Natural killer cell (primary cell): ENCODE measurements at regions not wholly inside any gene's neighbourhood (a gene's known extent, or its start where the extent isn't known, plus 50 kb on each side); places are given as distances from the start of the nearest gene placed in this dataset.

Experiments
- ATAC-seq, 3 donors: fragments of 150-1000 bp in 2 of 3; fragments of 200-7000 bp in 1 of 3; cut with Tn5 transposase; 1 replicate in 1 of 3; 2 replicates in 2 of 3; pipeline ENCODE4 v1.10.0; 2021; ENCODE audit warnings: mild to moderate bottlenecking in 2 of 3, moderate library complexity in 2 of 3
- DNase-seq, 2 donors: peaks; one replicate each; pipeline versions ENCODE4 v3.0.0 to v3.0.0-alpha.2; 2013 to 2021; ENCODE audit warnings: mixed read lengths in 1 of 2
- H3K27ac ChIP-seq: one replicate; pipeline ENCODE4 v1.5.1; 2013; ENCODE audit warnings: mild to moderate bottlenecking, low read length
- H3K27me3 ChIP-seq: one replicate; pipeline ENCODE4 v1.6.1; 2013; ENCODE audit warnings: low read length; ENCODE audit not compliant: control insufficient read depth, insufficient read depth
- H3K36me3 ChIP-seq: one replicate; pipeline ENCODE4 v1.6.1; 2013; ENCODE audit warnings: low read length; ENCODE audit not compliant: control insufficient read depth, insufficient read depth
- H3K4me1 ChIP-seq: one replicate; pipeline ENCODE4 v1.6.1; 2013; ENCODE audit warnings: low read length; ENCODE audit not compliant: control insufficient read depth, insufficient read depth
- H3K4me3 ChIP-seq: one replicate; pipeline ENCODE4 v1.5.1; 2013; ENCODE audit warnings: low read length
- H3K9me3 ChIP-seq: one replicate; pipeline ENCODE4 v1.6.1; 2013; ENCODE audit warnings: low read length; ENCODE audit not compliant: control insufficient read depth, insufficient read depth
- H3K27ac Mint-ChIP-seq, 2 donors: one replicate each; pipeline ENCODE4 v1.8.0; 2022; ENCODE audit warnings: mild to moderate bottlenecking in 2 of 2, mixed read lengths in 2 of 2, moderate library complexity in 1 of 2
- H3K27me3 Mint-ChIP-seq, 2 donors: one replicate each; pipeline ENCODE4 v1.8.0; 2022; ENCODE audit warnings: low read depth in 2 of 2, mixed read lengths in 2 of 2
- H3K36me3 Mint-ChIP-seq: one replicate; pipeline ENCODE4 v1.8.0; 2022; ENCODE audit warnings: mixed read lengths
- H3K4me1 Mint-ChIP-seq, 2 donors: one replicate each; pipeline ENCODE4 v1.8.0; 2022; ENCODE audit warnings: mixed read lengths in 2 of 2
- H3K4me3 Mint-ChIP-seq: one replicate; pipeline ENCODE4 v1.8.0; 2022; ENCODE audit warnings: mild to moderate bottlenecking, moderate library complexity, mixed read lengths
- H3K9me3 Mint-ChIP-seq, 2 donors: one replicate each; pipeline ENCODE4 v1.8.0; 2022; ENCODE audit warnings: mixed read lengths in 2 of 2
- WGBS: methylation state at CpG from one replicate; pipeline ENCODE4 v1.1.7; 2013; ENCODE audit warnings: missing lambda C conversion rate; ENCODE audit not compliant: insufficient coverage; 5-methylcytosine and 5-hydroxymethylcytosine counted together
- intact Hi-C: fragments of 100-400 bp; cut with micrococcal nuclease; formaldehyde crosslinking; loops from one replicate; pipeline ENCODE4 v1.14.2; 2022
- TF ChIP-seq, protein P1 (sequence below): fragments of 200-600 bp; IDR thresholded peaks from one replicate; pipeline ENCODE4 v1.8.0; 2022; ENCODE audit warnings: antibody characterized with exemption

DNA sequence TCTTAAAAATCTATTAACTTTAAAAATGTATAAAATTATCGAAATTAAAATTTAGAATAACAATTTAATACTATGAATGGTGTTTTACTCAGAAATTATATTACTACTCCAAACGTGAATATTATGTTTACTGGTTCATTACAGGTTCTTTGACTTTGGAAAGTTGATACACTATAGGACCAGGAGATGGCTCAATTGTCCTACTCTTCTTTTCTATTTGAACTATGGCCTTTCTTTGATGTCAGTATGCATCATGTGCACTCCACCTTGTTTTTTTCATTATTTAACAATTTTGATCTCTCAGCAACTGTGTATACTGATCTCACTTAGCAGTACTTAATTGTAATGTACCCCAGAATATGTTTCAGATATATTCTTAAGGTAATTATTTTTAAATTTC, 391.5 kb upstream of the MANEA start:
- H3K4me3 ChIP-seq: no peak overlapping the region
- no peak for ATAC-seq
- no peaks in the 10 kb centered on the region for H3K36me3 ChIP-seq
- H3K9me3 Mint-ChIP-seq: peaks cover 9 to 13% of the 10 kb centered on the region in 2 donors
- no peaks in the 10 kb centered on the region for H3K36me3 Mint-ChIP-seq
- no peaks in the 10 kb centered on the region for H3K9me3 ChIP-seq
- H3K27ac Mint-ChIP-seq: no peak overlapping the region
- intact Hi-C loops: no loop called here
- no peaks in the 10 kb centered on the region for H3K27me3 ChIP-seq
- 60% methylated on average over 1 of the region's 2 CpGs for WGBS
- no peak overlapping the region for H3K27ac ChIP-seq
- no peak for DNase-seq
- H3K4me3 Mint-ChIP-seq: no peak overlapping the region
- TF ChIP-seq, protein P1, sequence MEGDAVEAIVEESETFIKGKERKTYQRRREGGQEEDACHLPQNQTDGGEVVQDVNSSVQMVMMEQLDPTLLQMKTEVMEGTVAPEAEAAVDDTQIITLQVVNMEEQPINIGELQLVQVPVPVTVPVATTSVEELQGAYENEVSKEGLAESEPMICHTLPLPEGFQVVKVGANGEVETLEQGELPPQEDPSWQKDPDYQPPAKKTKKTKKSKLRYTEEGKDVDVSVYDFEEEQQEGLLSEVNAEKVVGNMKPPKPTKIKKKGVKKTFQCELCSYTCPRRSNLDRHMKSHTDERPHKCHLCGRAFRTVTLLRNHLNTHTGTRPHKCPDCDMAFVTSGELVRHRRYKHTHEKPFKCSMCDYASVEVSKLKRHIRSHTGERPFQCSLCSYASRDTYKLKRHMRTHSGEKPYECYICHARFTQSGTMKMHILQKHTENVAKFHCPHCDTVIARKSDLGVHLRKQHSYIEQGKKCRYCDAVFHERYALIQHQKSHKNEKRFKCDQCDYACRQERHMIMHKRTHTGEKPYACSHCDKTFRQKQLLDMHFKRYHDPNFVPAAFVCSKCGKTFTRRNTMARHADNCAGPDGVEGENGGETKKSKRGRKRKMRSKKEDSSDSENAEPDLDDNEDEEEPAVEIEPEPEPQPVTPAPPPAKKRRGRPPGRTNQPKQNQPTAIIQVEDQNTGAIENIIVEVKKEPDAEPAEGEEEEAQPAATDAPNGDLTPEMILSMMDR: no peak
- H3K4me1 Mint-ChIP-seq: no peaks in the 10 kb centered on the region
- H3K4me1 ChIP-seq: no peaks in the 10 kb centered on the region
- no peaks in the 10 kb centered on the region for H3K27me3 Mint-ChIP-seq

DNA sequence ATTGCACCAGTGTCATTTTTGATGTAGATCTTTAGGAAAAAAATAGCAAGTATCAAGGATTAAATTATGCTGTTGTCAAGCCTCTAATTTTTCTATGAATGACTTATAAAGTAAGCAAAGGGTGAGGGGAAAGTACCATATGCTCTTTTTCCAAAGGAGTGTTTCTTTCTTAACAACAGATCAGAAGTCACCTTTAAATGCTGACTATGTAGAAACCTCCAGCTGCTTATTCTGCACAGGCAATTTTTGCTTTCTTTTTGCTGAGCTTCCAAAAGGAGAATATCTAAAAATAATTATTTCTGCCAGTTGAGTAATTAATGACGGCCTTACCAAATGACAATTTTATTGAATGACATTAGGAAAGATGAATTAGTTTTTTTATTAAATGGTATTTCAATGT, 390.6 kb upstream of the MANEA start:
- Mint-ChIP-seq H3K4me3 (no peak overlapping the region), H3K36me3 (no peaks in the 10 kb centered on the region), H3K9me3 (peaks cover 9 to 13% of the 10 kb centered on the region in 2 donors), H3K4me1 (no peaks in the 10 kb centered on the region), H3K27ac (no peak overlapping the region), H3K27me3 (no peaks in the 10 kb centered on the region)
- H3K4me3 ChIP-seq: no peak overlapping the region
- H3K36me3 ChIP-seq: no peaks in the 10 kb centered on the region
- ATAC-seq: no peak
- WGBS: 100% methylated on average over 1 of the region's 1 CpG
- H3K9me3 ChIP-seq: no peaks in the 10 kb centered on the region
- intact Hi-C loops: no loop called here
- no peaks in the 10 kb centered on the region for H3K27me3 ChIP-seq
- H3K4me1 ChIP-seq: no peaks in the 10 kb centered on the region
- no peak for DNase-seq
- TF ChIP-seq, protein P1: no peak
- H3K27ac ChIP-seq: no peak overlapping the region

DNA sequence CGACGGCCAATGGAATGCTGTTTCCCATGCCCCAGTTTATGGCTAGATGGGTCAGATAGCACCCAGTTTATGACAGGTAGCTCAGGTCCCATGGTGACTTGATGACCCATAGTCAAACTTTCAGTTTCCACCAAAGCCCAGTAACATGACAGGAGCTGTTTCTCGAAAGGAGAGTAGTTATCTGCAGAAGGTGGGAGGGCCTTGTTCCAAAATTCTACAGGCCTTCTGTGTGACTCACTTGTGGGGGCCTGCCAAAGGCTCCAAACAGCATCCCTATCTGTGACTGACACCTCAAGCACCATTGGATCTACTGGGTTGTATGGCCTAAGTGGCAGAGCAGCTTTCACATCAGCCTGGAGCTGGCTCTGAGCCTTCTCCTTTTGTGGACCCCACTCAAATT, 379.7 kb upstream of the MANEA start:
- no peaks in the 10 kb centered on the region for H3K36me3 Mint-ChIP-seq
- no peak overlapping the region for H3K27ac Mint-ChIP-seq
- TF ChIP-seq, protein P1: no peak
- 90% methylated on average over 3 of the region's 3 CpGs for WGBS
- Histone ChIP-seq H3K4me1 (no peaks in the 10 kb centered on the region), H3K36me3 (no peaks in the 10 kb centered on the region), H3K4me3 (no peak overlapping the region), H3K27ac (no peak overlapping the region), H3K27me3 (no peaks in the 10 kb centered on the region), H3K9me3 (peaks cover 3% of the 10 kb centered on the region)
- H3K9me3 Mint-ChIP-seq: peaks cover 2 to 3% of the 10 kb centered on the region in 2 donors
- no peaks in the 10 kb centered on the region for H3K4me1 Mint-ChIP-seq
- intact Hi-C loops: no loop called here
- no peak overlapping the region for H3K4me3 Mint-ChIP-seq
- H3K27me3 Mint-ChIP-seq: no peaks in the 10 kb centered on the region
- no peak for ATAC-seq
- DNase-seq: no peak

DNA sequence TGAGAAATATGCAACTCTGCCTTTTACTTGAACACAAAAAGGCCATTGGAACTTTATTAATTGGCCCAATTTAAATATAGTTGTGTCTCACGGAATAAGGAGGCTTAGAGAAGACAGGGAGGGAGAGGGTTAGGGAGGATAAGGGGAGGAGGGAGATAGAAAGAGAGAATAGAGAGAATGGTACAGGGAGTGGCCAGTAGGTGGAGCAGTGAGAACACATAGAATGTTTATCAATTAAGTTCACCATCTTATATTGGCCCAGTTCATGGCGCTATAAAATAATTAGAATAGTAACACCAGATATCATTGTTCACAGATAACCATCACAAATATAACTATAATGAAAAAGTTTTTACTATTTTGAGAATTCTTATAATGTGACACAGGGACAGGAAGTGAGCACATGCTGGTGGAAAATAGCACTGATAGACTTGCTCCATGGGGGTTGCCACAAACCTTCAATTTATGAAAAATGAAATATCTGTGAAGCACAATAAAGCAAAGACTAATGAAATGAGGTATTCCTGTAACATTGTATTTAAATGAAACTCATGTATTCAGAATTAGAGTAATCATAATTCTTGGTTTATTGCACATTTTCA, 374.1 kb upstream of the MANEA start:
- no peak overlapping the region for H3K4me3 Mint-ChIP-seq
- intact Hi-C loops: no loop called here
- no peak overlapping the region for H3K27ac ChIP-seq
- no peaks in the 10 kb centered on the region for H3K27me3 Mint-ChIP-seq
- peak in 1 of 2 donors; percentile 30 for DNase-seq
- TF ChIP-seq, protein P1: peak; percentile 25
- no peaks in the 10 kb centered on the region for H3K27me3 ChIP-seq
- no peaks in the 10 kb centered on the region for H3K36me3 Mint-ChIP-seq
- H3K9me3 ChIP-seq: no peaks in the 10 kb centered on the region
- H3K9me3 Mint-ChIP-seq: peaks cover 4 to 6% of the 10 kb centered on the region in 2 donors
- no peaks in the 10 kb centered on the region for H3K4me1 ChIP-seq
- no peak overlapping the region for H3K27ac Mint-ChIP-seq
- ATAC-seq: no peak
- H3K4me3 ChIP-seq: no peak overlapping the region
- H3K4me1 Mint-ChIP-seq: no peaks in the 10 kb centered on the region
- H3K36me3 ChIP-seq: no peaks in the 10 kb centered on the region
- whole genome bisulfite sequencing: 63% methylated on average over 1 of the region's 2 CpGs
